ENCODE measurements at regions not wholly inside any gene's neighbourhood (a gene's known extent, or its start where the extent isn't known, plus 50 kb on each side); places are given as distances from the start of the nearest gene placed in this dataset.

GRCh38 chr13:84303035-84303434 lies 420.8 kb upstream of the SLITRK1 start:
- DNase-seq (ENCODE audit: insufficient read length) (no peak), FAIRE-seq (no peak)
- no peak for TF ChIP-seq POLR2A (IDR thresholded peaks at IDR 0.05; ENCODE audit: low read depth, low read length)
- TF ChIP-seq TAF1 (IDR thresholded peaks at IDR 0.05; ENCODE audit: borderline replicate concordance, low read depth, low read length), result no peak
- no peak for TF ChIP-seq POLR2AphosphoS5 (IDR thresholded peaks at IDR 0.05; ENCODE audit: low read depth, low read length)

- TF ChIP-seq TAF1 (IDR thresholded peaks at IDR 0.05; ENCODE audit: borderline replicate concordance, low read depth, low read length) (no peak), POLR2A (IDR thresholded peaks at IDR 0.05; ENCODE audit: low read depth, low read length) (no peak), POLR2AphosphoS5 (IDR thresholded peaks at IDR 0.05; ENCODE audit: low read depth, low read length) (no peak)
- DNase-seq (ENCODE audit: insufficient read length), result no peak
- FAIRE-seq, result no peak
Measured at GRCh38 chr13:84297251-84297650, 415.0 kb upstream of the SLITRK1 start.

- DNase-seq (ENCODE audit: insufficient read length) (no peak), FAIRE-seq (no peak)
- TF ChIP-seq POLR2A (IDR thresholded peaks at IDR 0.05; ENCODE audit: low read depth, low read length) (no peak), TAF1 (IDR thresholded peaks at IDR 0.05; ENCODE audit: borderline replicate concordance, low read depth, low read length) (no peak), POLR2AphosphoS5 (IDR thresholded peaks at IDR 0.05; ENCODE audit: low read depth, low read length) (no peak)
Measured at GRCh38 chr13:84296401-84296800, 414.1 kb upstream of the SLITRK1 start.

- TF ChIP-seq POLR2A (IDR thresholded peaks at IDR 0.05; ENCODE audit: low read depth, low read length) (no peak), POLR2AphosphoS5 (IDR thresholded peaks at IDR 0.05; ENCODE audit: low read depth, low read length) (no peak)
- FAIRE-seq (no peak), DNase-seq (ENCODE audit: insufficient read length) (no peak)
Measured at GRCh38 chr13:84294576-84294975, 412.3 kb upstream of the SLITRK1 start.

- FAIRE-seq (no peak), DNase-seq (ENCODE audit: insufficient read length) (no peak)
- TF ChIP-seq POLR2AphosphoS5 (IDR thresholded peaks at IDR 0.05; ENCODE audit: low read depth, low read length), result no peak
- no peak for TF ChIP-seq POLR2A (IDR thresholded peaks at IDR 0.05; ENCODE audit: low read depth, low read length)
- no peak for TF ChIP-seq TAF1 (IDR thresholded peaks at IDR 0.05; ENCODE audit: borderline replicate concordance, low read depth, low read length)
Measured at GRCh38 chr13:84290386-84290785, 408.1 kb upstream of the SLITRK1 start.

- TF ChIP-seq POLR2A (IDR thresholded peaks at IDR 0.05; ENCODE audit: low read depth, low read length), result no peak
- FAIRE-seq, result no peak
- DNase-seq (ENCODE audit: insufficient read length), result no peak
Measured at GRCh38 chr13:84279166-84279565, 396.9 kb upstream of the SLITRK1 start.

GRCh38 chr13:84272877-84273562 lies 390.7 kb upstream of the SLITRK1 start:
- TF ChIP-seq TAF1 (IDR thresholded peaks at IDR 0.05; ENCODE audit: borderline replicate concordance, low read depth, low read length) (no peak), POLR2AphosphoS5 (IDR thresholded peaks at IDR 0.05; ENCODE audit: low read depth, low read length) (no peak), POLR2A (IDR thresholded peaks at IDR 0.05; ENCODE audit: low read depth, low read length) (no peak)
- DNase-seq (ENCODE audit: insufficient read length) (no peak), FAIRE-seq (no peak)

- no peak for DNase-seq (ENCODE audit: insufficient read length)
- no peak for FAIRE-seq
- no peak for TF ChIP-seq POLR2AphosphoS5 (IDR thresholded peaks at IDR 0.05; ENCODE audit: low read depth, low read length)
Measured at GRCh38 chr13:84265257-84265764, 383.0 kb upstream of the SLITRK1 start.

- FAIRE-seq, result no peak
- TF ChIP-seq TAF1 (IDR thresholded peaks at IDR 0.05; ENCODE audit: borderline replicate concordance, low read depth, low read length) (no peak), POLR2A (IDR thresholded peaks at IDR 0.05; ENCODE audit: low read depth, low read length) (no peak), POLR2AphosphoS5 (IDR thresholded peaks at IDR 0.05; ENCODE audit: low read depth, low read length) (no peak)
- no peak for DNase-seq (ENCODE audit: insufficient read length)
Measured at GRCh38 chr13:84263354-84264069, 381.2 kb upstream of the SLITRK1 start.

- DNase-seq (ENCODE audit: insufficient read length) (no peak), FAIRE-seq (no peak)
- no peak for TF ChIP-seq POLR2AphosphoS5 (IDR thresholded peaks at IDR 0.05; ENCODE audit: low read depth, low read length)
- no peak for TF ChIP-seq POLR2A (IDR thresholded peaks at IDR 0.05; ENCODE audit: low read depth, low read length)
- TF ChIP-seq TAF1 (IDR thresholded peaks at IDR 0.05; ENCODE audit: borderline replicate concordance, low read depth, low read length), result no peak
Measured at GRCh38 chr13:84255226-84255797, 373.0 kb upstream of the SLITRK1 start.

GRCh38 chr13:84249463-84249862 lies 367.2 kb upstream of the SLITRK1 start:
- no peak for FAIRE-seq
- TF ChIP-seq POLR2AphosphoS5 (IDR thresholded peaks at IDR 0.05; ENCODE audit: low read depth, low read length), result no peak
- DNase-seq (ENCODE audit: insufficient read length), result no peak

GRCh38 chr13:84243340-84243739 lies 361.1 kb upstream of the SLITRK1 start:
- no peak for FAIRE-seq
- TF ChIP-seq POLR2AphosphoS5 (IDR thresholded peaks at IDR 0.05; ENCODE audit: low read depth, low read length) (no peak), TAF1 (IDR thresholded peaks at IDR 0.05; ENCODE audit: borderline replicate concordance, low read depth, low read length) (no peak), POLR2A (IDR thresholded peaks at IDR 0.05; ENCODE audit: low read depth, low read length) (no peak)
- DNase-seq (ENCODE audit: insufficient read length), result no peak
